ENCODE measurements at regions not wholly inside any gene's neighbourhood (a gene's known extent, or its start where the extent isn't known, plus 50 kb on each side); places are given as distances from the start of the nearest gene placed in this dataset.

- TF ChIP-seq, protein P1, sequence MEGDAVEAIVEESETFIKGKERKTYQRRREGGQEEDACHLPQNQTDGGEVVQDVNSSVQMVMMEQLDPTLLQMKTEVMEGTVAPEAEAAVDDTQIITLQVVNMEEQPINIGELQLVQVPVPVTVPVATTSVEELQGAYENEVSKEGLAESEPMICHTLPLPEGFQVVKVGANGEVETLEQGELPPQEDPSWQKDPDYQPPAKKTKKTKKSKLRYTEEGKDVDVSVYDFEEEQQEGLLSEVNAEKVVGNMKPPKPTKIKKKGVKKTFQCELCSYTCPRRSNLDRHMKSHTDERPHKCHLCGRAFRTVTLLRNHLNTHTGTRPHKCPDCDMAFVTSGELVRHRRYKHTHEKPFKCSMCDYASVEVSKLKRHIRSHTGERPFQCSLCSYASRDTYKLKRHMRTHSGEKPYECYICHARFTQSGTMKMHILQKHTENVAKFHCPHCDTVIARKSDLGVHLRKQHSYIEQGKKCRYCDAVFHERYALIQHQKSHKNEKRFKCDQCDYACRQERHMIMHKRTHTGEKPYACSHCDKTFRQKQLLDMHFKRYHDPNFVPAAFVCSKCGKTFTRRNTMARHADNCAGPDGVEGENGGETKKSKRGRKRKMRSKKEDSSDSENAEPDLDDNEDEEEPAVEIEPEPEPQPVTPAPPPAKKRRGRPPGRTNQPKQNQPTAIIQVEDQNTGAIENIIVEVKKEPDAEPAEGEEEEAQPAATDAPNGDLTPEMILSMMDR (conservative IDR thresholded peaks at IDR 0.05): no peak
- no peak for DNase-seq (ENCODE audit: low read depth, low spot score)
- no peak overlapping the region for H3K4me3 Mint-ChIP-seq
Observed at GRCh38 chr2:226641008-226641407, 158.6 kb downstream of the IRS1 start.

DNA sequence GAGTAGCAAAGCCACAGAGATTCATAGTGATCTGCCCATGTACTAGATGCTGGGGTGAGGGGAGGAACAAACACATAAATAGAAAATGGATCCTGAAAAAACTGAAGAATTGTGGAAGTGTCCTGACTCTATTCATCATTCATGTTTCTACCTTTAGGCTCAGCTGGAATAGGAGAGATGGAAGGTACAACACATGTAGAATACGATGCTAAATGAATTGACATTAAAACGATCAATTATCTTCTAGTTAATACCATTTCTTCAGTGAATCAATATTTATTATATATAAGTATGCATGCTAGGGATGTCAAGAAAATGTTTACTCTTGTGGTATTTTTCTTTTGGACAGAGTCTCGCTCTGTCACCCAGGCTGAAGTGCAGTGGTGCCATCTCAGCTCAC, 159.1 kb downstream of the IRS1 start:
- Mint-ChIP-seq H3K4me3 (no peak overlapping the region), H3K27me3 (ENCODE audit: low read depth) (no peaks in the 10 kb centered on the region), H3K27ac (ENCODE audit: unreplicated experiment) (no peak overlapping the region), H3K36me3 (ENCODE audit: low read depth) (peaks cover 10% of the 10 kb centered on the region), H3K4me1 (peaks cover 24% of the 10 kb centered on the region), H3K9me3 (peaks cover 12% of the 10 kb centered on the region)
- no peak for DNase-seq (ENCODE audit: low read depth, low spot score)
- TF ChIP-seq, protein P1 (conservative IDR thresholded peaks at IDR 0.05): no peak

More at GRCh38 chr2:226641008-226641407, 158.6 kb downstream of the IRS1 start:
- Mint-ChIP-seq H3K27ac (ENCODE audit: unreplicated experiment) (no peak overlapping the region), H3K27me3 (ENCODE audit: low read depth) (no peaks in the 10 kb centered on the region), H3K4me1 (peaks cover 24% of the 10 kb centered on the region), H3K9me3 (peaks cover 12% of the 10 kb centered on the region), H3K36me3 (ENCODE audit: low read depth) (peaks cover 10% of the 10 kb centered on the region)

- Mint-ChIP-seq H3K4me1 (peaks cover 21% of the 10 kb centered on the region), H3K27ac (ENCODE audit: unreplicated experiment) (no peak overlapping the region), H3K4me3 (no peak overlapping the region), H3K9me3 (peaks cover 12% of the 10 kb centered on the region), H3K27me3 (ENCODE audit: low read depth) (no peaks in the 10 kb centered on the region), H3K36me3 (ENCODE audit: low read depth) (peaks cover 10% of the 10 kb centered on the region)
- no peak for DNase-seq (ENCODE audit: low read depth, low spot score)
- TF ChIP-seq, protein P1 (conservative IDR thresholded peaks at IDR 0.05): no peak
Observed at GRCh38 chr2:226639550-226639949, 160.1 kb downstream of the IRS1 start.

DNA sequence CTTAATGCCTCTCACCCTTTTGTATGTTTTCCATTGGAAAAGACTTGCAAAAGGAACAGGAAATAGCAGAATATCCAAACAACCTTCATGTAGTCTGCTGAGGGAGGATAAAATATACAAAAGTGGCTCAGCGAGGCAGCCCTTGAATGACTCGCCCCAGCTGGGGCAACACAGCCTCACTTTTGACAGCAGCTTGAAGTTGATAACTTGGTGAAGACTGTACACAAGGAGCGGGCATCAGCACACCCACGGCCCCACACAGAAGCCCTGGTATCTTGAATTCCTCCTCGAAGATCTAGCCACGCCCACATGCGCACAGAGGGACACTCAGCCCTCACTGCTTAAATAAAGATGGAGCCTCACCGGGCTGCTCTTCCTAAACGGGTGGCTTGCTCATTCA, 161.0 kb downstream of the IRS1 start:
- Mint-ChIP-seq H3K4me1 (peaks cover 11% of the 10 kb centered on the region), H3K27me3 (ENCODE audit: low read depth) (no peaks in the 10 kb centered on the region), H3K4me3 (no peak overlapping the region), H3K9me3 (peaks cover 12% of the 10 kb centered on the region), H3K36me3 (ENCODE audit: low read depth) (peaks cover 10% of the 10 kb centered on the region), H3K27ac (ENCODE audit: unreplicated experiment) (no peak overlapping the region)
- TF ChIP-seq, protein P1 (conservative IDR thresholded peaks at IDR 0.05): no peak
- no peak for DNase-seq (ENCODE audit: low read depth, low spot score)

- H3K27me3 Mint-ChIP-seq (ENCODE audit: low read depth): no peaks in the 10 kb centered on the region
Observed at GRCh38 chr2:226637383-226637782, 162.2 kb downstream of the IRS1 start.

More at GRCh38 chr2:226637383-226637782, 162.2 kb downstream of the IRS1 start:
- TF ChIP-seq, protein P1 (conservative IDR thresholded peaks at IDR 0.05): no peak
- no peak for DNase-seq (ENCODE audit: low read depth, low spot score)
- Mint-ChIP-seq H3K27ac (ENCODE audit: unreplicated experiment) (no peak overlapping the region), H3K4me3 (no peak overlapping the region), H3K9me3 (peaks cover 12% of the 10 kb centered on the region), H3K4me1 (peaks cover 4% of the 10 kb centered on the region), H3K36me3 (ENCODE audit: low read depth) (peaks cover 10% of the 10 kb centered on the region)
